ENCODE measurements at regions not wholly inside any gene's neighbourhood (a gene's known extent, or its start where the extent isn't known, plus 50 kb on each side); places are given as distances from the start of the nearest gene placed in this dataset.

DNA sequence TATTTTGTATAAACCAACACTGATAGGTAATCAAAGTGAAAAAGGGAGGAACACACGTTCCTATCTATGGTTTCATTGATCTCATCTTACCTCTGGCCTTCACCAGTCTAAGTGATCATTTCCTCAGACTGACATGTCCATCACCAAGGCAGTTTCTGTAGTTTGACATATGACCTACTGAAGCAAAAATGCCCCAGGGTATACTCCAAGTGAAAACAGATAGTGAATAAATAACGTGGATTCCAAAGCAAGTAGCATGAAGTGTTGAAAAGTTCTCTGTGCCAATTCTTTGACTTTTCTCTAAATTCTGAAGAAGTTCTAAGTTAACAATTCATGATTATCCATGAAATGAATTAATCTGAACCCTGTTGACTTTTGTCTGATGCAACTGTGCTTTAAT is 334.2 kb upstream of the SGCG start:
- H3K4me1 ChIP-seq (replicated peaks in 1 of 4; ENCODE audit: control insufficient read depth in 3 of 4, insufficient read depth in 4 of 4, low read length in 3 of 4), result peaks cover 1 to 5% (median 4%) of the 10 kb centered on the region in 4 experiments; a peak in 5 of 7 replicates
- no peak for FAIRE-seq

More for the DNA sequence above, 334.2 kb upstream of the SGCG start:
- H3K56ac ChIP-seq (replicated peaks; ENCODE audit: insufficient read length, low read depth, low read length), result no peak overlapping the region
- ChIA-PET POLR2A (ENCODE audit: partially characterized antibody) (no interaction called here), CTCF (ENCODE audit: partially characterized antibody) (no interaction called here)
- no peak overlapping the region for H2AFZ ChIP-seq (ENCODE audit: low read length)
- no peaks in the 10 kb centered on the region for H4K20me1 ChIP-seq (replicated peaks in 1 of 2; ENCODE audit: control insufficient read depth in 1 of 2, insufficient read depth in 2 of 2, low read length in 2 of 2)
- no peaks in the 10 kb centered on the region for H3K9me3 ChIP-seq (ENCODE audit: insufficient read depth in 2 of 2, low read depth in 1 of 2, low read length in 1 of 2)
- H2BK12ac ChIP-seq (ENCODE audit: low read depth, low read length), result no peak overlapping the region
- no peaks in the 10 kb centered on the region for H3K23me2 ChIP-seq (ENCODE audit: low read depth, low read length)
- no peaks in the 10 kb centered on the region for H3K79me1 ChIP-seq (ENCODE audit: low read depth, low read length)
- no peak overlapping the region for H3K18ac ChIP-seq (ENCODE audit: extremely low read depth, low read length)
- no peak overlapping the region for H3K4me2 ChIP-seq (ENCODE audit: insufficient read depth in 1 of 2, low read depth in 2 of 2, low read length in 2 of 2)
- no peak for DNase-seq (ENCODE audit: low read depth in 1 of 2, low spot score in 2 of 2)
- H3K27me3 ChIP-seq (replicated peaks in 1 of 4; ENCODE audit: control insufficient read depth in 3 of 4, extremely low read depth in 1 of 4, insufficient read depth in 3 of 4, low read length in 3 of 4), result no peaks in the 10 kb centered on the region
- H2BK120ac ChIP-seq (replicated peaks; ENCODE audit: low read depth, low read length), result no peak overlapping the region
- no peaks in the 10 kb centered on the region for H3K79me2 ChIP-seq (ENCODE audit: control insufficient read depth in 1 of 2, insufficient read depth in 2 of 2, low read length in 2 of 2)
- no peak overlapping the region for H2BK5ac ChIP-seq (ENCODE audit: low read depth, low read length)
- TF ChIP-seq SIN3A (conservative IDR thresholded peaks at IDR 0.05 in 1 of 2, IDR thresholded peaks at IDR 0.05 in 1 of 2; ENCODE audit: low read depth in 1 of 2, low read length in 2 of 2) (no peak), CBX8 (IDR thresholded peaks at IDR 0.05; ENCODE audit: borderline replicate concordance, low read depth, low read length) (no peak), KDM1A (IDR thresholded peaks at IDR 0.05; ENCODE audit: borderline replicate concordance, low read length) (no peak), BRCA1 (IDR thresholded peaks at IDR 0.05; ENCODE audit: low read depth, low read length) (no peak)
- 79% methylated on average over 2 of the region's 2 CpGs; no CpG with 5 or more reads in 1 of the 2 experiments for WGBS, 2 experiments (ENCODE audit: extremely low coverage in 1 of 2, insufficient coverage in 1 of 2, insufficient read length in 1 of 2, insufficient replicate concordance in 2 of 2, low coverage in 1 of 2, low lambda C conversion rate in 2 of 2, missing lambda C conversion rate in 1 of 2)
- no peaks in the 10 kb centered on the region for H3K36me3 ChIP-seq (ENCODE audit: control insufficient read depth in 2 of 4, insufficient read depth in 4 of 4, low read length in 3 of 4)
- no peak overlapping the region for H2BK15ac ChIP-seq (ENCODE audit: low read length)
- no peak overlapping the region for H3K14ac ChIP-seq (ENCODE audit: insufficient read length)
- no peak overlapping the region for H4K5ac ChIP-seq (ENCODE audit: insufficient read length, low read depth, low read length)
- no peak overlapping the region for H4K91ac ChIP-seq (replicated peaks; ENCODE audit: insufficient read length, low read length)
- H3K4ac ChIP-seq (replicated peaks; ENCODE audit: insufficient read length, low read depth, low read length), result no peak overlapping the region
- no peak overlapping the region for H3K23ac ChIP-seq (ENCODE audit: insufficient read length)
- H3K4me3 ChIP-seq (ENCODE audit: extremely low read depth in 1 of 4, insufficient read depth in 2 of 4, low read depth in 3 of 4, low read length in 4 of 4), result no peak overlapping the region
- no peak overlapping the region for H2BK20ac ChIP-seq (ENCODE audit: low read length)
- H3K9ac ChIP-seq (replicated peaks in 1 of 4; ENCODE audit: extremely low read depth in 1 of 4, low read depth in 3 of 4, low read length in 3 of 4), result no peak overlapping the region
- H4K8ac ChIP-seq (ENCODE audit: extremely low read depth, insufficient read depth, low read length), result no peak overlapping the region
- H3K27ac ChIP-seq (ENCODE audit: low read depth, low read length), result no peak overlapping the region
- no peak overlapping the region for H2AK5ac ChIP-seq (ENCODE audit: low read depth, low read length)
